ENCODE measurements at regions not wholly inside any gene's neighbourhood (a gene's known extent, or its start where the extent isn't known, plus 50 kb on each side); places are given as distances from the start of the nearest gene placed in this dataset.
A peak's percentile ranks its signal among the peaks of the same experiment; 100 is the strongest.
"Not testable (repeated sequence)": the region's sequence is repeated elsewhere in the genome, so short reads cannot be mapped to it uniquely, and the experiment has no call there.

- DNase-seq (ENCODE audit: low read depth) = no peak
- no peak for TF ChIP-seq CTCF (IDR thresholded peaks at IDR 0.05; ENCODE audit: insufficient read depth, low read depth, low read length)
- no peak overlapping the region for H3K4me3 ChIP-seq (ENCODE audit: low read depth, low read length)
These were observed 260.0 kb downstream of the MMUT start for GRCh38 chr6:49202924-49203536.

GRCh38 chr6:49198015-49198414 is 265.0 kb downstream of the MMUT start:
- DNase-seq (ENCODE audit: low read depth) = no peak
- no peak for TF ChIP-seq CTCF (IDR thresholded peaks at IDR 0.05; ENCODE audit: insufficient read depth, low read depth, low read length)
- H3K4me3 ChIP-seq (ENCODE audit: low read depth, low read length) = no peak overlapping the region

- not testable (repeated sequence) for H3K4me3 ChIP-seq (ENCODE audit: low read depth, low read length)
These were observed 300.7 kb downstream of the MMUT start for GRCh38 chr6:49162379-49162778.

GRCh38 chr6:49155316-49155715 is 307.7 kb downstream of the MMUT start:
- H3K4me3 ChIP-seq (ENCODE audit: low read depth, low read length) = no peak overlapping the region
- TF ChIP-seq CTCF (IDR thresholded peaks at IDR 0.05; ENCODE audit: insufficient read depth, low read depth, low read length) = no peak
- no peak for DNase-seq (ENCODE audit: low read depth)

More at GRCh38 chr6:49162379-49162778, 300.7 kb downstream of the MMUT start:
- not testable (repeated sequence) for DNase-seq (ENCODE audit: low read depth)

GRCh38 chr6:49151957-49152356 is 311.1 kb downstream of the MMUT start:
- no peak for DNase-seq (ENCODE audit: low read depth)
- TF ChIP-seq CTCF (IDR thresholded peaks at IDR 0.05; ENCODE audit: insufficient read depth, low read depth, low read length) = no peak
- no peak overlapping the region for H3K4me3 ChIP-seq (ENCODE audit: low read depth, low read length)

- no peak for TF ChIP-seq CTCF (IDR thresholded peaks at IDR 0.05; ENCODE audit: insufficient read depth, low read depth, low read length)
- no peak overlapping the region for H3K4me3 ChIP-seq (ENCODE audit: low read depth, low read length)
- peak; percentile 46 for DNase-seq (ENCODE audit: low read depth)
These were observed 311.6 kb downstream of the MMUT start for GRCh38 chr6:49151461-49151860.

- no peak for DNase-seq (ENCODE audit: low read depth)
- TF ChIP-seq CTCF (IDR thresholded peaks at IDR 0.05; ENCODE audit: insufficient read depth, low read depth, low read length) = no peak
- H3K4me3 ChIP-seq (ENCODE audit: low read depth, low read length) = no peak overlapping the region
These were observed 312.0 kb downstream of the MMUT start for GRCh38 chr6:49151033-49151432.

Data from fibroblast of villous mesenchyme (primary cell).